Posterior vena cava (tissue), 2 donors: ENCODE measurements at regions not wholly inside any gene's neighbourhood (a gene's known extent, or its start where the extent isn't known, plus 50 kb on each side); places are given as distances from the start of the nearest gene placed in this dataset.

Experiments
- DNase-seq: peaks from one replicate; pipeline ENCODE4 v3.0.0-alpha.2; 2020; ENCODE audit warnings: low spot score
- intact Hi-C, 2 donors: fragments of 100-400 bp; cut with DNase I; formaldehyde crosslinking; loops; one replicate each; pipeline versions ENCODE4 v1.14.1 to v1.14.2; 2022 to 2023
- donor health status: DM: yes; HTN: yes; CAD: no.
- donor health status: DM: yes; HTN: yes; CAD: no.

- intact Hi-C loops, result no loop called here
- no peak for DNase-seq
Observed at GRCh38 chr6:12593771-12594529, 122.6 kb upstream of the PHACTR1 start.

- intact Hi-C loops, result no loop called here
- DNase-seq, result no peak
Observed at GRCh38 chr6:12594530-12594893, 122.1 kb upstream of the PHACTR1 start.

GRCh38 chr6:12595161-12595811, 121.3 kb upstream of the PHACTR1 start:
- DNase-seq, result no peak
- intact Hi-C loops, result no loop called here

GRCh38 chr6:12596731-12597130, 119.8 kb upstream of the PHACTR1 start:
- intact Hi-C loops, result no loop called here
- no peak for DNase-seq

- intact Hi-C loops, result no loop called here
- DNase-seq, result no peak
Observed at GRCh38 chr6:12598919-12599318, 117.6 kb upstream of the PHACTR1 start.

GRCh38 chr6:12601881-12602280, 114.7 kb upstream of the PHACTR1 start:
- no peak for DNase-seq
- intact Hi-C loops, result loop anchor here in 1 of 2 donors (10.0 kb wide), 2 partner anchors 207 to 307 kb away; partner anchors contain the start of gene EDN1

GRCh38 chr6:12602342-12602741, 114.2 kb upstream of the PHACTR1 start:
- DNase-seq, result no peak

GRCh38 chr6:12602951-12603672, 113.5 kb upstream of the PHACTR1 start:
- no peak for DNase-seq
- intact Hi-C loops, result loop anchor here in 1 of 2 donors (10.0 kb wide), 2 partner anchors 208 to 308 kb away; partner anchors contain the start of gene EDN1

More at GRCh38 chr6:12602342-12602741, 114.2 kb upstream of the PHACTR1 start:
- intact Hi-C loops, result loop anchor here in 1 of 2 donors (10.0 kb wide), 2 partner anchors 208 to 308 kb away; partner anchors contain the start of gene EDN1

GRCh38 chr6:12603673-12604049, 112.9 kb upstream of the PHACTR1 start:
- DNase-seq, result no peak
- intact Hi-C loops, result loop anchor here in 1 of 2 donors (10.0 kb wide), 2 partner anchors 209 to 309 kb away; partner anchors contain the start of gene EDN1

GRCh38 chr6:12605888-12606345, 110.7 kb upstream of the PHACTR1 start:
- DNase-seq, result no peak
- intact Hi-C loops, result loop anchor here in 1 of 2 donors (10.0 kb wide), 2 partner anchors 211 to 311 kb away; partner anchors contain the start of gene EDN1

- no peak for DNase-seq
- intact Hi-C loops, result loop anchor here in 1 of 2 donors (10.0 kb wide), 2 partner anchors 212 to 312 kb away; partner anchors contain the start of gene EDN1
Observed at GRCh38 chr6:12606616-12607015, 110.0 kb upstream of the PHACTR1 start.

GRCh38 chr6:12608016-12608860, 108.3 kb upstream of the PHACTR1 start:
- no peak for DNase-seq
- intact Hi-C loops, result loop anchor here in 1 of 2 donors (10.0 kb wide), 2 partner anchors 213 to 313 kb away; partner anchors contain the start of gene EDN1

GRCh38 chr6:12608874-12609273, 107.7 kb upstream of the PHACTR1 start:
- intact Hi-C loops, result loop anchor here in 1 of 2 donors (10.0 kb wide), 2 partner anchors 214 to 314 kb away; partner anchors contain the start of gene EDN1
- no peak for DNase-seq

GRCh38 chr6:12609751-12610150, 106.8 kb upstream of the PHACTR1 start:
- DNase-seq, result no peak
- intact Hi-C loops, result loop anchor here in 1 of 2 donors (10.0 kb wide), 2 partner anchors 215 to 315 kb away; partner anchors contain the start of gene EDN1

- intact Hi-C loops, result no loop called here
- DNase-seq, result no peak
Observed at GRCh38 chr6:12610862-12611261, 105.7 kb upstream of the PHACTR1 start.

GRCh38 chr6:12613811-12614210, 102.8 kb upstream of the PHACTR1 start:
- no peak for DNase-seq
- intact Hi-C loops, result no loop called here

GRCh38 chr6:12614456-12614855, 102.1 kb upstream of the PHACTR1 start:
- no peak for DNase-seq
- intact Hi-C loops, result no loop called here

- DNase-seq, result no peak
- intact Hi-C loops, result no loop called here
Observed at GRCh38 chr6:12618296-12618695, 98.3 kb upstream of the PHACTR1 start.

- DNase-seq, result no peak
Observed at GRCh38 chr6:12621754-12622153, 94.8 kb upstream of the PHACTR1 start.

More at GRCh38 chr6:12621754-12622153, 94.8 kb upstream of the PHACTR1 start:
- intact Hi-C loops, result no loop called here
